HCT116 (cell line): ENCODE measurements at regions not wholly inside any gene's neighbourhood (a gene's known extent, or its start where the extent isn't known, plus 50 kb on each side); places are given as distances from the start of the nearest gene placed in this dataset.

Experiments used
- ATAC-seq: fragments of 200-7000 bp; cut with Tn5 transposase; 2 replicates; pipeline ENCODE4 v1.9.1; 2020; ENCODE audit warnings: mild to moderate bottlenecking, moderate library complexity
- BruUV-seq: library from RNA; stranded (reverse); fragments of 400-500 nt; replicated peaks from 2 replicates; lab custom pipeline; 2021; lab: Mats Ljungman, UMichigan
- CTCF ChIA-PET: fragments of 300-600 bp; sonication (Branson Sonifier 250); formaldehyde crosslinking; loops from one replicate; lab custom pipeline; 2021; ENCODE audit warnings: antibody characterized with exemption; lab: Charles Lee
- POLR2A ChIA-PET: fragments of 300-600, 350-600 bp; sonication (Branson Sonifier 250); formaldehyde crosslinking; loops from one replicate; lab custom pipeline; 2021; ENCODE audit warnings: antibody characterized with exemption; lab: Charles Lee
- RAD21 ChIA-PET, 2 experiments: fragments of 300-600 bp; sonication (Branson Sonifier 250); formaldehyde crosslinking; loops; one replicate each; lab custom pipeline; 2023; ENCODE audit warnings: low total read pairs in 2 of 2; ENCODE audit not compliant: uncharacterized antibody in 2 of 2, unreplicated experiment in 2 of 2, low non-redundant PET in 1 of 2; lab: Charles Lee
- DNase-seq: peaks from one replicate; pipeline ENCODE4 v3.0.0-alpha.2; 2010; ENCODE audit warnings: low read depth, low spot score
- H2AFZ ChIP-seq: fragments of 200-600 bp; shearing (Covaris generic), sonication (generic); 2 replicates; pipeline ENCODE4 v1.6.1; 2017; ENCODE audit warnings: low read depth, mixed run types, mixed read lengths, antibody characterized with exemption, low read length; ENCODE audit not compliant: poor library complexity, severe bottlenecking
- H3K27ac ChIP-seq: 2 replicates; pipeline ENCODE4 v1.5.1; 2012; ENCODE audit warnings: low read depth, low read length
- H3K27me3 ChIP-seq: fragments of 200-600 bp; sonication (generic); 2 replicates; pipeline ENCODE4 v1.6.1; 2016; ENCODE audit warnings: mixed run types, low read length, mixed read lengths; ENCODE audit not compliant: insufficient read depth
- H3K36me3 ChIP-seq, 2 experiments: fragments of 200-500 bp in 1 of 2; fragments of 200-600 bp in 1 of 2; sonication (Bioruptor generic) in 1 of 2; sonication (generic) in 1 of 2; 2 replicates each; pipeline versions ENCODE4 v1.5.1 to v1.6.1; 2014 to 2016; ENCODE audit warnings: low read length in 2 of 2, inconsistent platforms in 1 of 2, mixed read lengths in 1 of 2, mixed run types in 1 of 2; ENCODE audit not compliant: insufficient read depth in 2 of 2, control insufficient read depth in 1 of 2
- H3K4me1 ChIP-seq, 2 experiments: fragments of 200-600 bp in 1 of 2; sonication (generic) in 1 of 2; 2 replicates each; pipeline versions ENCODE4 v1.5.1 to v1.6.1; 2012 to 2017; ENCODE audit warnings: low read length in 2 of 2, inconsistent platforms in 1 of 2, mild to moderate bottlenecking in 1 of 2, mixed read lengths in 1 of 2, mixed run types in 1 of 2, moderate library complexity in 1 of 2; ENCODE audit not compliant: insufficient read depth in 2 of 2, control insufficient read depth in 1 of 2
- H3K4me2 ChIP-seq: fragments of 200-600 bp; sonication (generic); 2 replicates; pipeline ENCODE4 v1.6.1; 2017; ENCODE audit warnings: mixed run types, low read length, mixed read lengths
- H3K4me3 ChIP-seq, 2 experiments: fragments of 200-600 bp in 1 of 2; sonication (generic) in 1 of 2; replicated peaks in 1 of 2; 2 replicates each; pipeline ENCODE4 v1.5.1; 2011 to 2016; ENCODE audit warnings: low read length in 2 of 2, control low read depth in 1 of 2, low read depth in 1 of 2, mild to moderate bottlenecking in 1 of 2, mixed read lengths in 1 of 2, mixed run types in 1 of 2
- H3K79me2 ChIP-seq: fragments of 200-600 bp; sonication (generic); 2 replicates; pipeline ENCODE4 v1.6.1; 2017; ENCODE audit warnings: mild to moderate bottlenecking, mixed run types, low read length, moderate library complexity, mixed read lengths; ENCODE audit not compliant: insufficient read depth
- H3K9ac ChIP-seq: fragments of 200-600 bp; sonication (generic); 2 replicates; pipeline ENCODE4 v1.6.1; 2016; ENCODE audit warnings: low read length, mixed read lengths
- H3K9me2 ChIP-seq: fragments of 200-600 bp; sonication (generic), shearing (Covaris generic); 2 replicates; pipeline ENCODE4 v1.6.1; 2017; ENCODE audit warnings: mixed run types, mild to moderate bottlenecking, moderate library complexity; ENCODE audit not compliant: insufficient read depth
- H3K9me3 ChIP-seq, 2 experiments: fragments of 200-500 bp in 1 of 2; fragments of 200-600 bp in 1 of 2; sonication (Bioruptor generic) in 1 of 2; sonication (generic) in 1 of 2; 2 replicates each; pipeline ENCODE4 v1.6.1; 2014 to 2017; ENCODE audit warnings: low read length in 2 of 2, mixed read lengths in 2 of 2, inconsistent platforms in 1 of 2, low read depth in 1 of 2, mild to moderate bottlenecking in 1 of 2, mixed run types in 1 of 2, moderate library complexity in 1 of 2; ENCODE audit not compliant: control insufficient read depth in 1 of 2, insufficient read depth in 1 of 2
- H4K20me1 ChIP-seq: fragments of 200-600 bp; sonication (generic), shearing (Covaris generic); 2 replicates; pipeline ENCODE4 v1.6.1; 2017; ENCODE audit warnings: mixed run types, mild to moderate bottlenecking, moderate library complexity; ENCODE audit not compliant: insufficient read depth
- ATF3 ChIP-seq: IDR thresholded peaks from 2 replicates; pipeline ENCODE4 v1.6.1; 2012
- CBX3 ChIP-seq: IDR thresholded peaks from 2 replicates; pipeline ENCODE4 v1.6.1; 2012; ENCODE audit warnings: low read depth
- CEBPB ChIP-seq: IDR thresholded peaks from 2 replicates; pipeline ENCODE4 v1.6.1; 2012; ENCODE audit warnings: low read depth
- EZH2 ChIP-seq: fragments of 200-600 bp; sonication (generic); IDR thresholded peaks from 2 replicates; pipeline ENCODE4 v1.6.1; 2017; ENCODE audit warnings: antibody characterized with exemption, mixed run types
- FOSL1 ChIP-seq: IDR thresholded peaks from 2 replicates; pipeline ENCODE4 v1.6.1; 2012; ENCODE audit warnings: low read depth
- POLR2A ChIP-seq: IDR thresholded peaks from 2 replicates; pipeline ENCODE4 v1.7.0; 2011; ENCODE audit warnings: borderline replicate concordance; ENCODE audit not compliant: insufficient read depth, insufficient read length; ENCODE audit errors: extremely low read depth
- POLR2AphosphoS5 ChIP-seq: IDR thresholded peaks from 2 replicates; pipeline ENCODE4 v1.6.1; 2011; ENCODE audit warnings: mild to moderate bottlenecking, low read depth, low read length, moderate library complexity
- SIN3A ChIP-seq: IDR thresholded peaks from 2 replicates; pipeline ENCODE4 v1.6.1; 2012; ENCODE audit warnings: low read depth
- SP1 ChIP-seq: IDR thresholded peaks from 2 replicates; pipeline ENCODE4 v1.6.1; 2012; ENCODE audit warnings: low read depth
- SRF ChIP-seq: IDR thresholded peaks from 2 replicates; pipeline ENCODE4 v1.6.1; 2012; ENCODE audit warnings: low read depth
- ZBTB33 ChIP-seq: IDR thresholded peaks from 2 replicates; pipeline ENCODE4 v1.6.1; 2011; ENCODE audit warnings: mild to moderate bottlenecking, low read length, moderate library complexity; ENCODE audit not compliant: insufficient replicate concordance; ENCODE audit errors: extremely low read depth
- ZNF274 ChIP-seq: fragments of 200-500 bp; sonication (Bioruptor generic); IDR thresholded peaks from 2 replicates; pipeline ENCODE4 v1.6.1; 2014; ENCODE audit warnings: mild to moderate bottlenecking, low read depth, low read length, inconsistent platforms
- intact Hi-C: fragments of 100-400 bp; cut with micrococcal nuclease; formaldehyde crosslinking; loops from 2 replicates; pipeline ENCODE4 v1.10.0; 2022
- TF ChIP-seq, protein P1 (sequence below): IDR thresholded peaks from 2 replicates; pipeline ENCODE4 v1.6.1; 2012; ENCODE audit warnings: low read depth

DNA sequence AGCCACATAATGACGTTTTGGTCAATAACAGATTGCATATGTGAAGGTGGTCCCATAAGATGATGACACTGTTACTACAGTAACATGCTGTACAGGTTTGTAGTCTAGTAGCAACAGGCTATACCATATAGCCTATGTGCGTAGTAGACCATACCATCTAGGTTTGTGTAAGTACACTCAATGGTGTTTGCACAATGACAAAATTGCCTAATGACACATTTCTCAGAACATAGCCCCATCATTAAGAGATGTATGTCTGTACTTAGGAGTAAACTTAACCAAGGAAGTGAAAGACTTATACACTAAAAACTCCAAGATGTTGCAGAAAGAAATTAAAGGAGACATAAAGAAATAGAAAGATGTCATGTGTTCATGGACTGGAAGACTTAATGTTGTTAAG, 66.2 kb downstream of the RPLP1 start:
- Histone ChIP-seq H3K4me1 (peaks cover 0 to 11% of the 10 kb centered on the region in 2 experiments; a peak in 2 of 4 replicates), H2AFZ (no peak overlapping the region), H3K4me2 (no peak overlapping the region), H3K27me3 (0 out of 2 replicates have a peak, but pooled peaks cover 3% of the 10 kb centered on the region), H3K9me2 (no peaks in the 10 kb centered on the region), H3K79me2 (no peaks in the 10 kb centered on the region), H3K9ac (no peak overlapping the region), H4K20me1 (no peaks in the 10 kb centered on the region), H3K36me3 (no peaks in the 10 kb centered on the region), H3K27ac (no peak overlapping the region), H3K4me3 (no peak overlapping the region), H3K9me3 (no peaks in the 10 kb centered on the region)
- ChIA-PET POLR2A (no interaction called here), RAD21 (no interaction called here), CTCF (no interaction called here)
- no peak for TF ChIP-seq ATF3
- no peak for TF ChIP-seq ZNF274
- TF ChIP-seq, protein P1, sequence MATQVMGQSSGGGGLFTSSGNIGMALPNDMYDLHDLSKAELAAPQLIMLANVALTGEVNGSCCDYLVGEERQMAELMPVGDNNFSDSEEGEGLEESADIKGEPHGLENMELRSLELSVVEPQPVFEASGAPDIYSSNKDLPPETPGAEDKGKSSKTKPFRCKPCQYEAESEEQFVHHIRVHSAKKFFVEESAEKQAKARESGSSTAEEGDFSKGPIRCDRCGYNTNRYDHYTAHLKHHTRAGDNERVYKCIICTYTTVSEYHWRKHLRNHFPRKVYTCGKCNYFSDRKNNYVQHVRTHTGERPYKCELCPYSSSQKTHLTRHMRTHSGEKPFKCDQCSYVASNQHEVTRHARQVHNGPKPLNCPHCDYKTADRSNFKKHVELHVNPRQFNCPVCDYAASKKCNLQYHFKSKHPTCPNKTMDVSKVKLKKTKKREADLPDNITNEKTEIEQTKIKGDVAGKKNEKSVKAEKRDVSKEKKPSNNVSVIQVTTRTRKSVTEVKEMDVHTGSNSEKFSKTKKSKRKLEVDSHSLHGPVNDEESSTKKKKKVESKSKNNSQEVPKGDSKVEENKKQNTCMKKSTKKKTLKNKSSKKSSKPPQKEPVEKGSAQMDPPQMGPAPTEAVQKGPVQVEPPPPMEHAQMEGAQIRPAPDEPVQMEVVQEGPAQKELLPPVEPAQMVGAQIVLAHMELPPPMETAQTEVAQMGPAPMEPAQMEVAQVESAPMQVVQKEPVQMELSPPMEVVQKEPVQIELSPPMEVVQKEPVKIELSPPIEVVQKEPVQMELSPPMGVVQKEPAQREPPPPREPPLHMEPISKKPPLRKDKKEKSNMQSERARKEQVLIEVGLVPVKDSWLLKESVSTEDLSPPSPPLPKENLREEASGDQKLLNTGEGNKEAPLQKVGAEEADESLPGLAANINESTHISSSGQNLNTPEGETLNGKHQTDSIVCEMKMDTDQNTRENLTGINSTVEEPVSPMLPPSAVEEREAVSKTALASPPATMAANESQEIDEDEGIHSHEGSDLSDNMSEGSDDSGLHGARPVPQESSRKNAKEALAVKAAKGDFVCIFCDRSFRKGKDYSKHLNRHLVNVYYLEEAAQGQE = no peak
- TF ChIP-seq POLR2AphosphoS5 = no peak
- intact Hi-C loops = no loop called here
- DNase-seq (no peak), ATAC-seq (no peak)
- no TSS peak for BruUV-seq

- Histone ChIP-seq H3K4me1 (peaks cover 0 to 11% of the 10 kb centered on the region in 2 experiments; a peak in 2 of 4 replicates), H3K4me2 (no peak overlapping the region), H2AFZ (no peak overlapping the region), H3K27ac (no peak overlapping the region), H3K27me3 (0 out of 2 replicates have a peak, but pooled peaks cover 3% of the 10 kb centered on the region), H3K9ac (no peak overlapping the region), H4K20me1 (no peaks in the 10 kb centered on the region), H3K36me3 (no peaks in the 10 kb centered on the region), H3K4me3 (no peak overlapping the region), H3K9me3 (no peaks in the 10 kb centered on the region), H3K79me2 (no peaks in the 10 kb centered on the region), H3K9me2 (no peaks in the 10 kb centered on the region)
- TF ChIP-seq CBX3 (no peak), POLR2A (no peak), FOSL1 (no peak), ZBTB33 (no peak), CEBPB (no peak), ZNF274 (no peak), EZH2 (no peak), SIN3A (no peak), SP1 (no peak), SRF (no peak), POLR2AphosphoS5 (no peak)
- intact Hi-C loops = no loop called here
- ATAC-seq = no peak
- ChIA-PET RAD21 (no interaction called here), CTCF (no interaction called here), POLR2A (no interaction called here)
- no TSS peak for BruUV-seq
- no peak for DNase-seq
These were observed 67.4 kb downstream of the RPLP1 start for GRCh38 chr15:69520067-69520466.
